ENCODE measurements at regions not wholly inside any gene's neighbourhood (a gene's known extent, or its start where the extent isn't known, plus 50 kb on each side); places are given as distances from the start of the nearest gene placed in this dataset.
A peak's percentile ranks its signal among the peaks of the same experiment; 100 is the strongest.

DNA sequence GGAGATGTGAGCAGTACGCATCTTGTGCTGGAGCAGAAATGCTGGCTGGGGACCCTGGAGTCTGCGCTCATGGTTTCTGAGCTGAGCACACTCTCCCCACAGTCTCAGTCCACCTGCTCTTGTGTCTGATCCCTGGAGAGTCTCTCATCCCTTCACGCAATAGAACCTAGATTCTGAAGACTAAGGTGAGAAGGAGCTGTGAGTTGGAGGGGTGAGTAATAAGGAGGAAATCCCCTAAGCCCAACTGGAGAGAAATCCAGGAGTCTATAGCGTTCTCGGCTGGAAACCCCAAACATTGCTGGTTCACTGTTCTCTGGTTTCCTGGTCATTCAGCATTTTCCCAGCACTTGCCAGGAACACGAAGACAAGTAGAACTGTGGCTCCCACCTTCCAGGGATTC lies 68.3 kb upstream of the SMNDC1 start:
- intact Hi-C loops (cut with micrococcal nuclease) = no loop called here
- DNase-seq (no peak), ATAC-seq (no peak)

DNA sequence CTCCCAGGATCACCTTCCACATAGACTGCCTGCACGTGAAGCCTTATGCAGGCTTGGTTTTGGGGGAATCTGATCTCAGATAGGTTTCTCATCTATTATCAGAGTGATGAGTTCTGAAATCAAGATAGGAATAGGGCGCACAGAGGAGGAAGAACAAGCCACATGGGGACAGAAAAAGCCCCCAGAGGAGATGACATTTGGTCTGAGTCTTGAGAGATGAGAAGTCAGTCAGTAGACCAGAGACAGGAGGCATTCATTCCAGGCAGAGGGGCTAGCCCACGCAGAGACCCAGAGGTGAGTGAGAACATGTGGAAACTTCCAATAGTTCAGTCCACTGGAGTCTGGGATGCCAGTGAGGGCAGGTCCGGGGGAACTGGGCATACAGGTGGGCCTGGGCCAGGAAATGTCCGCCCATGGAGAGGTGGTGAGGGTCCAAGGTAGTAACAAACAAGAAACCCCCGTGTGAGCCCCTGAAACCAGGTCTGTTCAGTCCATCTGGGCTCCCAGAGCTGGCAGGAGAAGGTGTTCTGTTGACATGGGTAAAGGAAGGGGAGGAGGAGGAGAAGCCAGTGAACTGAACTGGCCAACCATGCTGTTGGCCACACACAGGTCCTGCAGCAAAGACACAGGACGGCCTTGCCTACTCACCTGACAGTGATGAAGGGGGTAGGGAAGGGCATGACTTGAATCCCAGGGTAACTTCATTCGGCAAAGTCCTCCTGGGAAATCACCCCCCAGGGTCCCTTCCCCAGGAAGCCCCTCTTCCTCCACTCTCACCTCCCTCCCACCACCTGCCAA lies 69.3 kb upstream of the SMNDC1 start:
- ATAC-seq (no peak), DNase-seq (no peak)
- intact Hi-C loops (cut with micrococcal nuclease) = no loop called here

DNA sequence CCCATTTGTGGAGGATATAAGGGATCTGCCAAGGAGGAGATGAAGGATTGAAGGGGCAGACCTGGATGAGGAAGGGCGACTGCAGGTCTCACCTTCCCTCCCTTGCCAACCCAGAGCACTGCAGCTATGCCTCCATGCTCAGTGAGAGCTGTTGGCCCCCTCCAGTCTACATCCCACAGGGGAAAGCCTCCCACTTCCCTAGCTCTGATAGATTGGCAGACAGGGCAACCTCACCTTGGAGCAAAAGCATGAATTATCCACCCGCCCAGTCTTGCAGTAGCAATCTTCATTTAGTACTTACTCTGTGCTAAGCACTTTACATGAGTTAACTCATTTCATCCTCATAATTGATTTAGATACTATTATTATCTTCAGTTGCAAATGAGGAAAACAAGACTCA lies 70.4 kb upstream of the SMNDC1 start:
- ATAC-seq = no peak
- intact Hi-C loops (cut with micrococcal nuclease) = no loop called here
- DNase-seq = no peak

DNA sequence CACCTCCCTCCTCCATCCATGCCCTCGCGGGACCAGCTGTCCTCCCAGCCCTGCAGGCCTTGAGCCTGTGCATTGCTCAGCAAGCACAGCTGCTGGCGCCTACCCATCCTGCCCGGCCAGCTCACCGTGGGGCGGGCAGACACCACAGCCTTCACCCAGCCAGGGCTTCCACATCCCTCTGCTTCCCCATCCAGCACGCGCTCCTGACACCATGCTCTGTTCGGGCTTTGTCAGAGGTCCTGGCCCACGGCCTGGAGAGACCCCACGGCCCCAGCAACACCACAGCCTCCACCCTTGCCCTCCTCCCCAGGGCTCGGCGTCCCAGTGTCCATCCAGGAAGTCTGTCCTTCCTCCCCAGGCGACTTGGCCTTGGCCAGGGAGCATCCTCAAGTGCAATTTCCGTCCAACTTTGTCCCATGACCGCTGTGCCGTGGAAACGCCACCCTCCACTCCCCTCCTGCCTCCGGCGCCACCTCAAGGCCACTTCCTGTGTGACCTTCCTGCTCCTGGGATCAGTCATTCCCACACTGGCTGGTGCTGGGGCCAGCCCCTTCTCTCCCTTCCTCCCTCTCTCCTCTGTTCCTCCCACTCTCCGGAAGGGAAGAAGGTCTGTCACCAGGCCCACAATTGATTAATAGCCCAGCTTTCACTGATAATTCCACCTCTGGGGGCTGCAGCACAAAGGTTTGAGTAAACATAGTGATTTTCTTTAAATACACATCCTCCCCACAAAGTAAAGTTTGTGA lies 71.5 kb upstream of the SMNDC1 start:
- intact Hi-C loops (cut with micrococcal nuclease) = no loop called here
- ATAC-seq (peak; percentile 82), DNase-seq (peak; percentile 54)

DNA sequence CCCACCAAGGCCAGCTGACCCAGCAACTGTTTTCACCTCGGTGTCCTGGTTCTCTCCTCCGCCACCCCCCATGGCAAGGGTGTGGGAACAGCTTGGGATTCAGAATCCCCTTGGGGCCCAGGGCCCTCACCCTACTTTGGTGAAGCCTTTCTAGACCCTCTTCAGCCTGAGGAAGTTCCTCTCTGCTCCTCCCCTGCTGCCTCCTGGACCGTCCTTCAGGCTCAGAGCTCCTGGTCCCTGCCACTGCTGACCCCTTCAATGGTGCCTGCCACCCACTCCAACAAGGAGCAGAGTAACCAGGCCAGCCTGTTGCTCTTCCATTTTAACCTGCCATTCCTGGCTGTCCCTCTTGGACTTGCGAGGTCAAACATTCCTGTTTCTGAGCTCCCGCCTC lies 72.0 kb upstream of the SMNDC1 start:
- DNase-seq (no peak), ATAC-seq (peak; percentile 13)
- intact Hi-C loops (cut with micrococcal nuclease) = no loop called here

DNA sequence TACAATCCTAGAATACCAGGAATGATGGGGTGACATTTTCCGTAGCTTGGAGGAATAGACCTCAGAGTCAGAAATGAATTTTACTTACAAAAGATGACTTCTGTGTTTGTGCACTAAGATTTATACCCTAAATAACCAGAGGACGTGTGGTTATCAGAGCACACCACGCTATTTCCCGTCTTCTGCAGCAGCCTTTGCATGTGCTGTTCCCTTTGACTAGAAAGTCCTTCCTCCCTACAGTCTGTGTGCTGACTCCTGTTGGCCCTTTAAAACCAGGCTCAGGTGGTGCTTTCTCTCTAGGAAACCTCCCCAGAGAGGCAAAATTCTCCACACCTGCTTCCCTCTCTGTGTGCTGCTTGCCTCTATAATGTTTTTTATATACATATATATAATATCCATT lies 73.3 kb upstream of the SMNDC1 start:
- no peak for ATAC-seq
- DNase-seq = no peak
- intact Hi-C loops (cut with micrococcal nuclease) = no loop called here

DNA sequence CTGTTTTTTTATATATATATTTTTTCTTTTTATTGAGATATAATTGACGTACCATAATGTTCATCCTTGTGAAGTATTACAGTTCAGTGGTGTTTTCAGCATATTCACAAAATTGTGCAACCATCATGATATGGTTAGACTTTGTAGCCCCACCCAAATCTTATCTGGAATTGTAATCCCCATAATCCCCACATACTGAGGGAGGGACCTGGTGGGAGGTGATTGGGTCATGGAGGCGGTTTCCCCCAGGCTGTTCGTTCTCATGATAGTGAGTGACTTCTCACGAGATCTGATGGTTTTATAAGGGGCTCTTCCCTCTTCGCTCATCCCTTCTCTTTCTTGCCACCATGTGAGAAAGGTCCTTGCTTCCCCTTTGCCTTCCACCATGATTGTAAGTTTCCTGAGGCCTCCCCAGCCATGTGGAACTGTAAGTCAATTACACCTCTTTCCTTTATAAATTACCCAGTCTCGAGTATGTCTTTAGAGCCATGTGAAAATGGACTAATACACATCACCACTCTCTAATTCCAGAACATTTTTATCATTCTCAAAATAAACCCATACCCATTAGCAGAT lies 73.9 kb upstream of the SMNDC1 start:
- intact Hi-C loops (cut with micrococcal nuclease) = no loop called here
- DNase-seq = no peak
- ATAC-seq = no peak

DNA sequence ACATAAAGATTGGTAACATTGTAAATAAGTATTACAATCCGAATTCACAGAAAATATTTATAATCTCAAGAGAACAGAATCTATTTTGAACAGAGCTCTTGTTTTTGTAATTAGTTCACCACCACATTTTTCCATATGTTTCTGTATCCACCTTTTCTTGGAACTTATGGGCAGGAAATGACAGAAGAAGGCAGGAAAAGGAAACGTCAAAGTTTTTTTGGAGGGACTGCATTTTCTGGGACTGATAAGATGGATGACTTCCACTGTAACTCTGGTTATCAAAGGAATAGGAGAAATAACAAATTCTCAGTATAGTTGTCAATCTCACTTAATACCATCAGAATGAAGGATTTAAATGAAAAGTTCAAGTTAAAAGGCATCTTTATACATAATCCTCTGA lies 75.1 kb upstream of the SMNDC1 start:
- ATAC-seq (no peak), DNase-seq (no peak)
- intact Hi-C loops (cut with micrococcal nuclease) = no loop called here

DNA sequence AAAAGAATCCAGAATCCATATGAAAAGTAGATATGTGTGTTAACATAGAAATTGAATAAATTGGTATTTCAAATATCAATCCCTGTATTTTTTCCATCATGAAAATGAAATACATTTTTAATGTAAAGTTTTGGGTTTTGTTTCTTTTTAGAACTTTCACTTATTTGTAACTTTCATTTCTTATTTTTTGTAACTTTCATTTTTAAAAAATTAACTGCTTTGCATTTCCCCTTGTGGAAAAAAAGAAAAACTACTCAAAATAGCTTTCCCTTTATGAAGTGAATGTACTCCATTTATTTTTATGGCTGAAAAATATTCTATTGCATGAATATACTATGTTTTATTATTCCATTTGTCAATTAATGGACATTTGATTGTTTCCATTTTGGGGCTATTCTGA lies 75.6 kb upstream of the SMNDC1 start:
- ATAC-seq (no peak), DNase-seq (no peak)
- intact Hi-C loops (cut with micrococcal nuclease) = no loop called here

DNA sequence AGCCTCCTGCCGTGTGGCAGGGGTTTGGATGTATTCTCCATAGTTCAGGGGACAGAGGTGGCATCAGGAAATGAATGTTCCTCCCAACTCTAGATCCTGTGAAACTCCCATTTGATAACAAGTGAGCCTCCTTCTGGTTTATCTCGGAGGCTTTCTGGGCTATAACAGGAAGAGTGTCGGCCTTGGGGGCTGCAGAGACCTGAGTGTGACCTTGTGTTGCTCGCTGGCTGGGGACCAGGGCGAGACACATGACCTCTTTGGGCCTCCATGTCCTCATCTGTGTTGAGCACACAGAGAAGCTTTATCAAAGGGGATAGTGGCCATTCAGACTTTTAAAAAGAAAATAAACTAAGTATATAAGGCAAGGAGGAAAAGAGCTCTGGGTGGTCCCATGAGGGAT lies 78.0 kb upstream of the SMNDC1 start:
- ATAC-seq (no peak), DNase-seq (no peak)
- intact Hi-C loops (cut with micrococcal nuclease) = no loop called here

DNA sequence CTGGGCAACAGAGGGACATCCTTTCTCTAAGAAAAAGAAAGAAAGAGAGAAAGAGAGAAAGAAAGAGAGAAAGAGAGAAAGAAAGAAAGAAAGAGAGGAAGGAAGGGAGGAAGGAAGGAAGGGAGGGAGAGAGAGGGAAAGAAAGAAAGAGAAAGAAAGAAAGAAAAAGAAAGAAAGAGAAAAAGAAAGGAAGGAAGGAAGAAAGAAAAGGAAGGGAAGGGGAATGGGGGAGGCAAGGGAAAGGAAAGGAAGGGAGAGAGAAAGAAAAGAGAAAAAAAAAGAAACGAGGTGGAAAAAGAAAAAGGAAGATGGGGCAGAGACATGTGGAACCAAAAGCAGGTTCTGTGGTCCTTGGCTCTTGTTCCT lies 82.9 kb upstream of the SMNDC1 start:
- ATAC-seq = no peak
- DNase-seq = no peak
- intact Hi-C loops (cut with micrococcal nuclease) = no loop called here

DNA sequence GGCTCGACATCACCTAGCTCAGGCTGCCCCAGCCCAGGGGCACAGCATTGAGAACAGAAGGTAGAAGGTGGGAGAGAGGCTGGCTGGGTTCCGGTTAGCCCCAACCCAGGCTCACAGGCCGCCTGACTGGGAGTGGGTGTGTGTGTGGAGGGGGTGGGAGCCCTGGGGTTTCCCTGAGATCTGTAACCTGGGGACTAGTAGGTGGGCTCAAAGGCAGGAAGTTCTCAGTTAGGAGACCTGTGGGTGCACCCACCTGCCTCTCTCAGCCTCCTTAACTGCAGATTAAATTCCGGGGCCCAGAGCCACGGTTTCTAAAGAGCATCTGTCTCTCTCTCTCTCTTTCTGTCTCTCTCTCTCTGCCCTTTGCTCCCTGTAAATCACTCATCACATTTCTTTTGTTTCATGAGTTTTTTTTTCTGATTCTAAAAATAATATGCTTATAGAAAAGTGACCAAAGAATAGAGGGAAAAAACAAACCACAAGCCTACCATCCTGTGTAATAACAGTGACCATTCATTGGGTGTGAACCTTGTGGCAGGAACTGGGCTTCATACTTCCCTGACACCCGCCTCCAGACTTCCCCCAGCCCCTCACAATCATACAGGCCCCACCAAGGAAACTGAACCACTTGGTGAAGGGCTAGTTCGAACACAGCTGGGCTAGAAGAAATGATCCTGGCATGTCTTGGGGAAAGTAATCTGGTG lies 83.4 kb upstream of the SMNDC1 start:
- DNase-seq (no peak), ATAC-seq (no peak)

DNA sequence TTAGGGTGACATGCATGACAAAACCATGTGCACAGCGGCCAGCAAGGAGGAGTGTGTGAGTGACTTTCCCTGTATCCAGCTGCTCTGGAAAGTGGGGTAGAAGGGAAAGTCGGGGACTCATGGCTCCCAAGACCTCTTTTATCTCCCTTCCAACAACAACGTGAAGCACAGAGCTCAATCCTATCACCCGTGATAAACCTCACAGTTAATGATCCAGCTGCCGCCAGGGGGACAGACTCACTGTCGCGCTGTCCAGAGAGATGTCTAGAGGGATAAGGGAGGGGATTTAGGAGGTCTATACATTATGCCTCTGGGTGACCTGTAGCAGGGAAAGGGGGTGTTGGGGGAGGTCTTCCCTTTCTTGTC lies 84.0 kb upstream of the SMNDC1 start:
- intact Hi-C loops (cut with micrococcal nuclease) = no loop called here
- ATAC-seq = no peak
- DNase-seq = no peak

More for the DNA sequence above, 83.4 kb upstream of the SMNDC1 start:
- intact Hi-C loops (cut with micrococcal nuclease) = no loop called here

DNA sequence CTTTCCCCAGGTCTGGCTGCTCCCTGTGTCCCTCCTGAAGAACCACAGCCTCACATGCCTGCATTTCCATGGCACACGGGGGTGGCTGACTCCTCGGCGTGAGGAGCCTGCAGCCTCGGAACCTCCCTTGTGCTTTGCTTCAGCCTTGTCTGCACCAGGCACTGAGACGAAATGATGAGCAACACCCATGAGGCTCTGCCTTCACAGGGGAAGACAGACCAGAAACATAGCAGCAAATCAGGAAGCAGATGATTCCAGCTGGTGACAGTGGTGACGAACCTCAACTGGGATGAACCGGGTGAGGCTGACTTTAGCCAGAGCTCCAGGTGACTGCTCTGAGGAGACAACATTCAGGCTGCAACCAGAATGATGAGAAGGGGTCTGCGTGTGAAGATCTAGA lies 84.5 kb upstream of the SMNDC1 start:
- ATAC-seq (no peak), DNase-seq (no peak)
- intact Hi-C loops (cut with micrococcal nuclease) = no loop called here

DNA sequence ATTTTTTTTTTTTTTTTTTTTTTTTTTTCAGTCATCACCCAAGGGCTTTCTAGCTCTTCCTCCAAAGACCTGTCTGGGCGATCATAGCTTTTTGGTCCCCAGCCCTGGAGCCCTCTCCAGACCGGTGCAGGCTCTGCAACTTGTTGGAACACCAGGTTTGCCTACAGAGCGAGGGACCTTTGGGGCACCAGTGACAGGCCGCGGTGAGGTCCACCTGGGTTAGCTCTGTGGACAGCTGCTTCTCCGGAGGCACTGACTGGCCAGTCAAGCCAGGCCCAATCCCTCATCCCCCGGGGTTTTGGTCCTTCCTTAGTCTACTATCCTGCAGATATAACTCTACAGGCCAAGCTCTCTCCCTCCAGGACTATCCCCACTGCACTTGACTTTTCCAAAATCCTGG lies 86.8 kb upstream of the SMNDC1 start:
- no peak for ATAC-seq
- no peak for DNase-seq
- intact Hi-C loops (cut with micrococcal nuclease) = no loop called here

DNA sequence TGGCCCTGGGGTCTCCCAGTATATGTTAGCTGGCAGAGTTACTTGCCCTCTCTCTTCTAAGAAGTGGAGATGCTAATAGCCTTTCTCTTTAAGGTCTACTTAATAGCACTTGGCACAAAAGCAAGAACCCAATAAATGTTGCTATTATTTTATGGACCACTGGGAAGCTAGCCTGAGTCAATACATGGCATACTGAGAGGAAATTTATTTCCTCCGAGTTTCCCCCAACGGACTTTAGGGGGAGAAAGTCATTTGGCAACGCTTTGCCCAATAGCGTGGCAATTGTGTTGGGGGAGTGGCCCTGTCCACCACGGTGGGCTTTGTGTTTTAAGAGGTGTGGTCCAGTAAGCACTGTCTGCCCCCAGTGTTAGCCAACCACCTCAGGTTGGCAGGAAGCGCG lies 87.4 kb upstream of the SMNDC1 start:
- intact Hi-C loops (cut with micrococcal nuclease) = no loop called here
- ATAC-seq = no peak
- no peak for DNase-seq

DNA sequence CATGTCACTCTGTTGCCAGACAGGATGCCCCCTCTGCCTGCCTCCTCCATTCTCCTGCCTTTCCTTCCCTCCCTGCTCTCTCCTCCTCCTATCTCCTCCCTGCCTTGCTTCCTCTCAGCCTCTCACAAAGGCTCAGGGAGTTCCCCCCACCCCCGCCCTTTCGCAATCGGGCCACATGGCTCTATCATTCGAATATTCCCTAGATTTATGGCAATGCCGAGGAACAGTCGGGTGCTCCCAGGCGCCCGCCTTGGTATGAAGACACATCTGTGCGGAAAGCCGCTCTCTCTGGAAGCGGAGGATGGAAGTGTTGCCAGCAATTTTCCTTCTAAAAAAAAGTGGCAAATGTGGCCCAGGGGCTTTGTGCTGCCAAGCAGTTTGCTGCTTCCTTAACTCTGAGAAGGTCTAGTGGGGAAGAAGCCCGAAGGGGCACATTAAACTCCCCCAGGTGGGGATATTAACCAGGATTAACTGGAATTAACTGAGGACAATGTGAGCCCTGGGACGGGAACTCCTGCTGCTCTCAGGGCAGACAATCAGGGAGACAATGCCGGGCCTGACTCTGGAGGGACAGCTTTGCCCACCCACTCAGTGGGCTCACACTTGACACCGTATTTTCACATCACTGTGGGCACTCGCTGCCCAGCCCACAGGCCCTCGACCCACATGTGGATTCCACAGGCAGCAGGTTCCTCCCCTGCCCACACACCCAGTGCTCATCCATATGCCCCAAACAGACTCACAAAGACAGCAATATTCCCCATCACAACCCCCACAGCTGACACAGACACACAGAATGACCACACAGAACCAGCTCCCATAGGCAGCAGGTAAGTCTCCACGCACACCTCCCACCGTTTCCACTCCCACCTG lies 88.4 kb upstream of the SMNDC1 start:
- DNase-seq = no peak
- peak; percentile 20 for ATAC-seq
- intact Hi-C loops (cut with micrococcal nuclease) = no loop called here

DNA sequence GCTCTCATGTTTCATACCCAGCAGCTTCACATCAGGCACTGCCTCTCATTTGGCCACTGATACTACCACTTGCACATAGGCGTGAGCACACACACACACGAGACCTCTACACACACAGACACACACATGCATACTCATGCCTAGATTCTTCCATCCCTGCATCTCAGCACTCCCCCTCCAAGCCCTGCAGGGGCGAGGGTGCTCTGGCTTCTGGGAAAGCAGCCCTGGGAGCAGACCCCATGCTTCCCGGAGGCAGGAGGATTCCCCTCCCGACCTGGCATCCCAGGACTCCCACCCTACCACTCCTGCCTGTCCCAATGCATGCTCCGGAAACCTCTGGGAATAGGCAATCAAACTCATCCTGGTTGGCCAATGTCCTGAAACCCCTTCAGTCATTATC lies 89.1 kb upstream of the SMNDC1 start:
- intact Hi-C loops (cut with micrococcal nuclease) = no loop called here

DNA sequence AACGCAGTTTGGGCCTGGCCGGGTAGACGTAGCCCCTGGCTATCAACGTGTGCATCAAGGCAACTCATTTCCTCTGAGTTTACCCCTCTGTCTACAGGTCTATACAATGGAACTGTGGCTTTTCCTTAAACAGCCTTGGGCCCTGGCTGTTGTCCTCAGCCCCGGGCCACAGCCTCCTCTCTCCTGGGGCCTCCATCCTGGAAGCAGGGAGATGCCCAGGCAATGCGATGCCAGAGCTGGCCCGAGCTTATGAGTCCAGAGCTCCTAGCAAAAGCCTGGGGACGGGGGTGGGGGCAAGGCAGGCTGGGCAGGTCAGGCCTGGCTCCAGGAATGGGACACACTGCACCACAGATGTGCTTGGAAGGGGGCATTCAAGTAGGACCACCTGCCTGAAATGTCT lies 89.6 kb upstream of the SMNDC1 start:
- intact Hi-C loops (cut with micrococcal nuclease) = no loop called here
- DNase-seq (no peak), ATAC-seq (no peak)

More for the DNA sequence above, 89.1 kb upstream of the SMNDC1 start:
- ATAC-seq = no peak
- DNase-seq = no peak

Measured in left ventricle myocardium superior (tissue), 1 donor.